ENCODE measurements at regions not wholly inside any gene's neighbourhood (a gene's known extent, or its start where the extent isn't known, plus 50 kb on each side); places are given as distances from the start of the nearest gene placed in this dataset.

DNA sequence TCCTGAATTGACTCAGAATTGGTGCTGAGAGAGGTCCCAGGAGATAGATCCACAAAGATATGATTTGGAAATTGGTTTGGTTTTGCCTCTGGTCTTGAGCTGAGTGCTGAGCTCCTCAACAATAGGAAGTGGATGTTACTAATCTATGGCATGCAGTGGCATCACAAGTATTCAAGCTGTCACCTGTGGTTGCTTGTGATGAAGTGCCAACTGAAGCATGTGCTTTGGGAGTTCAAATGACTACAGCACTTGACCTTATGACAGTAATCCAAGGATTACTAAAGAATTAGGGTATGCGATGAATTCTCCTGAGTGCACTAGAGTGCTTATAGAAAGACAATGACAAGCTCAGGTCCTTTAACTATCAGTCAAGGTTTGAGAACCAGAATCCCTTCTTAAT is 406.2 kb downstream of the NOVA1 start:
- CTCF ChIA-PET: no interaction called here
- DNase-seq: no peak
- in situ Hi-C loops (cut with MboI; ENCODE audit: low sequenced_read_pairs): no loop called here

More for the DNA sequence above, 406.2 kb downstream of the NOVA1 start:
- no peak overlapping the region for H3K23ac ChIP-seq (ENCODE audit: low read depth, low read length)
- no peaks in the 10 kb centered on the region for H4K20me1 ChIP-seq (ENCODE audit: insufficient read depth, low read length)
- H4K8ac ChIP-seq (ENCODE audit: low read depth in 2 of 2, low read length in 2 of 2): no peak overlapping the region
- H3K14ac ChIP-seq (replicated peaks; ENCODE audit: low read depth, low read length): no peak overlapping the region
- no peak overlapping the region for H2BK120ac ChIP-seq (ENCODE audit: low read depth, low read length)
- no peak overlapping the region for H2BK5ac ChIP-seq (ENCODE audit: low read depth, low read length, poor library complexity, severe bottlenecking)
- H3K36me3 ChIP-seq (ENCODE audit: control insufficient read depth, insufficient read depth, low read length): no peaks in the 10 kb centered on the region
- no peak overlapping the region for H4K5ac ChIP-seq (ENCODE audit: low read depth, low read length)
- TF ChIP-seq ELK1 (IDR thresholded peaks at IDR 0.05; ENCODE audit: borderline replicate concordance, low read depth, low read length) (no peak), MAZ (IDR thresholded peaks at IDR 0.05; ENCODE audit: borderline replicate concordance, low read depth, low read length) (no peak), MXI1 (IDR thresholded peaks at IDR 0.05; ENCODE audit: borderline replicate concordance, low read depth, low read length) (no peak), CEBPB (IDR thresholded peaks at IDR 0.05; ENCODE audit: low read depth, low read length) (no peak), BHLHE40 (IDR thresholded peaks at IDR 0.05; ENCODE audit: low read depth, low read length) (no peak)
- H4K91ac ChIP-seq (ENCODE audit: insufficient read depth, low read depth, low read length): no peak overlapping the region
- H3K56ac ChIP-seq (ENCODE audit: extremely low read depth, insufficient read depth, low read length): no peak overlapping the region
- no peaks in the 10 kb centered on the region for H3K4me1 ChIP-seq (ENCODE audit: control insufficient read depth, insufficient read depth, low read length)
- no peak overlapping the region for H3K9ac ChIP-seq (ENCODE audit: low read depth, low read length)
- POLR2A ChIA-PET (ENCODE audit: unreplicated experiment): no interaction called here
- H2AFZ ChIP-seq (replicated peaks; ENCODE audit: low read length, poor library complexity): no peak overlapping the region
- H3K4me3 ChIP-seq (ENCODE audit: insufficient read depth, low read depth, low read length): no peak overlapping the region
- H2BK20ac ChIP-seq (ENCODE audit: low read depth, low read length): no peak overlapping the region
- no peak overlapping the region for H3K4ac ChIP-seq (ENCODE audit: low read depth, low read length)
- H3K79me1 ChIP-seq (ENCODE audit: low read depth in 1 of 2, low read length in 2 of 2): no peaks in the 10 kb centered on the region
- no peak overlapping the region for H2AK5ac ChIP-seq (ENCODE audit: low read depth, low read length)
- no peak overlapping the region for H3K18ac ChIP-seq (ENCODE audit: low read depth, low read length)
- H3K9me1 ChIP-seq (ENCODE audit: insufficient read depth, low read length): no peaks in the 10 kb centered on the region
- dilution Hi-C loops (cut with HindIII; ENCODE audit: low sequenced_read_pairs, unreplicated experiment) (no loop called here), intact Hi-C loops (cut with micrococcal nuclease) (no loop called here)
- no peak overlapping the region for H2BK15ac ChIP-seq (ENCODE audit: low read depth, low read length)
- H3K4me2 ChIP-seq (ENCODE audit: low read depth, low read length): no peak overlapping the region
- WGBS, 2 experiments (ENCODE audit: extremely low coverage in 2 of 2, insufficient read length in 1 of 2): no CpG with 5 or more reads among the region's 1 CpG
- no TSS peak for BruUV-seq (replicated peaks)
- ATAC-seq (ENCODE audit: low read depth): no peak
- no peaks in the 10 kb centered on the region for H3K9me3 ChIP-seq (ENCODE audit: control insufficient read depth, insufficient read depth, low read length)
- no peak overlapping the region for H3K27ac ChIP-seq (ENCODE audit: insufficient read depth, low read length)
- H3K27me3 ChIP-seq (ENCODE audit: control insufficient read depth, insufficient read depth, low read length): no peaks in the 10 kb centered on the region
- no peak overlapping the region for H2AK9ac ChIP-seq (replicated peaks; ENCODE audit: low read depth, low read length, poor library complexity)
